Sigmoid colon (tissue), 6 donors: ENCODE measurements at regions not wholly inside any gene's neighbourhood (a gene's known extent, or its start where the extent isn't known, plus 50 kb on each side); places are given as distances from the start of the nearest gene placed in this dataset.
"Not testable (repeated sequence)": the region's sequence is repeated elsewhere in the genome, so short reads cannot be mapped to it uniquely, and the experiment has no call there.

Experiments
- DNase-seq: peaks from one replicate; pipeline ENCODE4 v3.0.0-alpha.2; 2019
- H3K27ac ChIP-seq, 4 donors: fragments of 200-600 bp; sonication (generic); one replicate each; pipeline ENCODE4 v1.5.1; 2016 to 2019; ENCODE audit warnings: mild to moderate bottlenecking in 1 of 4
- H3K27me3 ChIP-seq, 3 donors: fragments of 200-600 bp; sonication (generic); one replicate each; pipeline ENCODE4 v1.5.1; 2019; ENCODE audit warnings: mild to moderate bottlenecking in 1 of 3
- H3K36me3 ChIP-seq, 4 donors: fragments of 200-600 bp; sonication (generic); one replicate each; pipeline ENCODE4 v1.5.1; 2016 to 2019
- H3K4me1 ChIP-seq, 4 donors: fragments of 200-600 bp; sonication (generic); one replicate each; pipeline ENCODE4 v1.5.1; 2017 to 2019
- H3K4me3 ChIP-seq, 4 donors: fragments of 200-600 bp; sonication (generic); one replicate each; pipeline ENCODE4 v1.5.1; 2017 to 2019; ENCODE audit warnings: mild to moderate bottlenecking in 2 of 4, moderate library complexity in 1 of 4
- H3K9me3 ChIP-seq, 4 donors: fragments of 200-600 bp in 3 of 4; sonication (generic) in 3 of 4; one replicate each; pipeline versions ENCODE4 v1.5.1 to v1.6.1; 2013 to 2019
- EP300 ChIP-seq, 4 donors: sonication (generic); formaldehyde crosslinking; IDR thresholded peaks; one replicate each; pipeline ENCODE4 v1.6.1; 2017; ENCODE audit warnings: antibody characterized with exemption in 4 of 4
- POLR2A ChIP-seq, 2 donors: fragments of 450-650 bp; IDR thresholded peaks; one replicate each; pipeline ENCODE4 v1.6.1; 2016; ENCODE audit warnings: antibody characterized with exemption in 2 of 2, mild to moderate bottlenecking in 2 of 2, moderate library complexity in 2 of 2
- POLR2AphosphoS5 ChIP-seq, 4 donors: sonication (generic); formaldehyde crosslinking; IDR thresholded peaks; one replicate each; pipeline ENCODE4 v1.6.1; 2017; ENCODE audit warnings: antibody characterized with exemption in 4 of 4
- WGBS, 2 donors: extraction: QIAGEN DNeasy Blood & Tissue Kit; methylation state at CpG; one replicate each; pipeline ENCODE4 v1.1.7; 2013; 5-methylcytosine and 5-hydroxymethylcytosine counted together
- intact Hi-C: fragments of 100-400 bp; cut with DNase I; formaldehyde crosslinking; loops from one replicate; pipeline ENCODE4 v1.15.1; 2023
- TF ChIP-seq, protein P1 (sequence below), 4 experiments: fragments of 450-650 bp in 3 of 4; fragments of 200-600 bp in 1 of 4; IDR thresholded peaks; one replicate each; pipeline ENCODE4 v1.5.1; 2016 to 2019; ENCODE audit warnings: antibody characterized with exemption in 4 of 4, mild to moderate bottlenecking in 3 of 4, moderate library complexity in 2 of 4
- donor health status: healthy with polysubstance abuse.
- donor health status: healthy.

- DNase-seq: no peak
- intact Hi-C loops: no loop called here
- WGBS, 2 donors: 97% methylated on average over 13 of the region's 13 CpGs
These were observed 130.0 kb upstream of the TBC1D5 start for GRCh38 chr3:17872457-17872856.

DNA sequence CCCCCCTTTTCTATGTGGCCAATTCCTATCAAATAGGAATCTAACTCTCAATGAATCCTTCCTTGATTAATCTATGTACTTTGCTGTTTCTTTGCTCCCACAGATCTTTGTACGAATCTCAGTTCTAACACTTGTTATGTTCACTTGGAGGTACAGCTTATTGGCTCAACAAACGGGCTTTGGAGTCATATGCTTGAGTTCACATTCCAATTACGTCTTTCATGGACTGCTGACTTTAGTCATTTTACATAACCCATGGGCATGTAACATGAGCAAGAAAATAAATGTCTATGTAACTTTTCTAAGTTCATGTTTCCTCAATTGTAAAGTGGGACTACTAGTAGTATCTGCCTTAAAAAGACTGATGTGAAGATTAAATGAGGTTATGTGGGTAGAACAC lies 123.2 kb upstream of the TBC1D5 start:
- H3K27ac ChIP-seq: no peak overlapping the region
- no peaks in the 10 kb centered on the region for H3K27me3 ChIP-seq
- no peaks in the 10 kb centered on the region for H3K4me1 ChIP-seq
- intact Hi-C loops: no loop called here
- WGBS, 2 donors: 83 to 85% methylated on average over 3 of the region's 3 CpGs
- TF ChIP-seq EP300 (IDR thresholded peaks at IDR 0.05) (no peak), POLR2A (IDR thresholded peaks at IDR 0.05) (no peak), POLR2AphosphoS5 (IDR thresholded peaks at IDR 0.05) (no peak)
- TF ChIP-seq, protein P1, sequence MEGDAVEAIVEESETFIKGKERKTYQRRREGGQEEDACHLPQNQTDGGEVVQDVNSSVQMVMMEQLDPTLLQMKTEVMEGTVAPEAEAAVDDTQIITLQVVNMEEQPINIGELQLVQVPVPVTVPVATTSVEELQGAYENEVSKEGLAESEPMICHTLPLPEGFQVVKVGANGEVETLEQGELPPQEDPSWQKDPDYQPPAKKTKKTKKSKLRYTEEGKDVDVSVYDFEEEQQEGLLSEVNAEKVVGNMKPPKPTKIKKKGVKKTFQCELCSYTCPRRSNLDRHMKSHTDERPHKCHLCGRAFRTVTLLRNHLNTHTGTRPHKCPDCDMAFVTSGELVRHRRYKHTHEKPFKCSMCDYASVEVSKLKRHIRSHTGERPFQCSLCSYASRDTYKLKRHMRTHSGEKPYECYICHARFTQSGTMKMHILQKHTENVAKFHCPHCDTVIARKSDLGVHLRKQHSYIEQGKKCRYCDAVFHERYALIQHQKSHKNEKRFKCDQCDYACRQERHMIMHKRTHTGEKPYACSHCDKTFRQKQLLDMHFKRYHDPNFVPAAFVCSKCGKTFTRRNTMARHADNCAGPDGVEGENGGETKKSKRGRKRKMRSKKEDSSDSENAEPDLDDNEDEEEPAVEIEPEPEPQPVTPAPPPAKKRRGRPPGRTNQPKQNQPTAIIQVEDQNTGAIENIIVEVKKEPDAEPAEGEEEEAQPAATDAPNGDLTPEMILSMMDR (IDR thresholded peaks at IDR 0.05): no peak
- no peak for DNase-seq
- H3K4me3 ChIP-seq: no peak overlapping the region
- H3K9me3 ChIP-seq: no peaks in the 10 kb centered on the region
- no peaks in the 10 kb centered on the region for H3K36me3 ChIP-seq

More at GRCh38 chr3:17872457-17872856, 130.0 kb upstream of the TBC1D5 start:
- Histone ChIP-seq H3K9me3 (no peaks in the 10 kb centered on the region), H3K36me3 (no peaks in the 10 kb centered on the region), H3K27me3 (no peaks in the 10 kb centered on the region), H3K27ac (no peak overlapping the region), H3K4me3 (no peak overlapping the region), H3K4me1 (no peaks in the 10 kb centered on the region)
- TF ChIP-seq, protein P1 (IDR thresholded peaks at IDR 0.05): no peak
- TF ChIP-seq EP300 (IDR thresholded peaks at IDR 0.05): no peak
- TF ChIP-seq POLR2AphosphoS5 (IDR thresholded peaks at IDR 0.05): no peak
- TF ChIP-seq POLR2A (IDR thresholded peaks at IDR 0.05): no peak

GRCh38 chr3:17861476-17861875 lies 119.0 kb upstream of the TBC1D5 start:
- TF ChIP-seq EP300 (IDR thresholded peaks at IDR 0.05): no peak
- TF ChIP-seq POLR2A (IDR thresholded peaks at IDR 0.05): no peak
- TF ChIP-seq POLR2AphosphoS5 (IDR thresholded peaks at IDR 0.05): no peak
- TF ChIP-seq, protein P1 (IDR thresholded peaks at IDR 0.05): no peak
- H3K4me3 ChIP-seq: no peak overlapping the region
- no peak for DNase-seq
- no peaks in the 10 kb centered on the region for H3K27me3 ChIP-seq
- 78 to 83% methylated on average over 2 of the region's 2 CpGs for WGBS, 2 donors
- no peaks in the 10 kb centered on the region for H3K4me1 ChIP-seq
- H3K9me3 ChIP-seq: no peaks in the 10 kb centered on the region
- H3K36me3 ChIP-seq: no peaks in the 10 kb centered on the region
- no peak overlapping the region for H3K27ac ChIP-seq
- intact Hi-C loops: no loop called here

DNA sequence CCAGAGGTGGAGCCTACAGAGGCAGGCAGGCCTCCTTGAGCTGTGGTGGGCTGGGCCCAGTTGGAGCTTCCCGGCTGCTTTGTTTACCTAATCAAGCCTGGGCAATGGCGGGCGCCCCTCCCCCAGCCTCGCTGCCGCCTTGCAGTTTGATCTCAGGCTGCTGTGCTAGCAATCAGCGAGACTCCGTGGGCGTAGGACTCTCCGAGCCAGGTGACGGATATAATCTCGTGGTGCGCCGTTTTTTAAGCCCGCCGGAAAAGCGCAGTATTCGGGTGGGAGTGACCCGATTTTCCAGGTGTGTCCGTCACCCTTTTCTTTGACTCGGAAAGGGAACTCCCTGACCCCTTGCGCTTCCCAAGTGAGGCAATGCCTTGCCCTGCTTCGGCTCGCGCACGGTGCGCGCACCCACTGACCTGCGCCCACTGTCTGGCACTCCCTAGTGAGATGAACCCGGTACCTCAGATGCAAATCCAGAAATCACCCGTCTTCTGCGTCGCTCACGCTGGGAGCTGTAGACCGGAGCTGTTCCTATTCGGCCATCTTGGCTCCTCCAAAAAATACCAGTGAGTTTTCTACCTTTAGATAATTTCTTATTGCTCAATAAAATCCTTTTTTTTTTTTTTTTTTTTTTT lies 118.5 kb upstream of the TBC1D5 start:
- intact Hi-C loops, H3K27me3 ChIP-seq, DNase-seq, H3K4me3 ChIP-seq, H3K4me1 ChIP-seq, H3K36me3 ChIP-seq, H3K9me3 ChIP-seq, H3K27ac ChIP-seq: not testable (repeated sequence)
- WGBS, 2 donors: 84 to 89% methylated on average over 35 of the region's 35 CpGs

GRCh38 chr3:17852217-17852616 lies 109.8 kb upstream of the TBC1D5 start:
- no peaks in the 10 kb centered on the region for H3K4me1 ChIP-seq
- no peak for DNase-seq
- intact Hi-C loops: no loop called here
- no peaks in the 10 kb centered on the region for H3K27me3 ChIP-seq
- no peaks in the 10 kb centered on the region for H3K9me3 ChIP-seq
- no peak overlapping the region for H3K4me3 ChIP-seq
- 93 to 97% methylated on average over 1 of the region's 1 CpG for WGBS, 2 donors
- no peak overlapping the region for H3K27ac ChIP-seq
- no peaks in the 10 kb centered on the region for H3K36me3 ChIP-seq
- TF ChIP-seq, protein P1 (IDR thresholded peaks at IDR 0.05): no peak
- TF ChIP-seq POLR2AphosphoS5 (IDR thresholded peaks at IDR 0.05) (no peak), EP300 (IDR thresholded peaks at IDR 0.05) (no peak), POLR2A (IDR thresholded peaks at IDR 0.05) (no peak)
